ENCODE measurements at regions not wholly inside any gene's neighbourhood (a gene's known extent, or its start where the extent isn't known, plus 50 kb on each side); places are given as distances from the start of the nearest gene placed in this dataset.

- no peak for TF ChIP-seq KLF9 (tag by site-specific recombination; IDR thresholded peaks at IDR 0.05; ENCODE audit: low read depth)
- no peak for TF ChIP-seq ZNF626 (tag by site-specific recombination; IDR thresholded peaks at IDR 0.05)
- no peak for TF ChIP-seq ZBTB11 (tag by site-specific recombination; conservative IDR thresholded peaks at IDR 0.05; ENCODE audit: low read depth)
- no peak for TF ChIP-seq CTCF (tag by site-specific recombination; IDR thresholded peaks at IDR 0.05)
- no peak for TF ChIP-seq ZBTB44 (tag by site-specific recombination; IDR thresholded peaks at IDR 0.05)
- no peak for TF ChIP-seq ZNF510 (tag by site-specific recombination; IDR thresholded peaks at IDR 0.05; ENCODE audit: insufficient replicate concordance)
- no peak for TF ChIP-seq REST (tag by site-specific recombination; IDR thresholded peaks at IDR 0.05)
- no peak for TF ChIP-seq ZNF571 (tag by site-specific recombination; IDR thresholded peaks at IDR 0.05)
These were observed 648.3 kb upstream of the PHF14 start for GRCh38 chr7:10325395-10325794.

Data from HEK293 (cell line).